GM21528 (cell line): ENCODE measurements at regions not wholly inside any gene's neighbourhood (a gene's known extent, or its start where the extent isn't known, plus 50 kb on each side); places are given as distances from the start of the nearest gene placed in this dataset.

Experiments used
- ATAC-seq: cut with Tn5 transposase; IDR thresholded peaks from one replicate; pipeline ENCODE4 v1.9.1; 2021; ENCODE audit warnings: mild to moderate bottlenecking, moderate library complexity; ENCODE audit not compliant: unreplicated experiment, low FRiP score

DNA sequence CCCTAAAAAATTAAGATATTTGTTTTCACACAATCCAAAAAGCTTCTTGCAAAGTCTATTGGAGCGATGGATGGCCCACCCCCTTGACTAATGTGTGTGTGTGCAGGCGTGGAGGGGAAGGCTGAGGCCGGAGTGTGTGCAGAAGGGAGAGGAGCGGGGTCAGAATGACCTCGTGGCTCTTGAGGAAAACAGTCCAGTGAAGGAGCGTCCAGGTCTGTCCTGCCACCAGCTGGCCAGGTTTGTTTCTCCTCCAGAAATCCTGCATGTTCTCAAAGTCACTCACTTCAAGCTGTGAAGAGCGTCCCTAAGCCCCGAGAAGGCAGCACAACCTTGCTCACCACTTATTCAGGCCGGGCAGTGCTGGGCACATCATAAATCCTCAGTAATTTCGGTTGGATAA lies 69.5 kb upstream of the SSX2IP start:
- ATAC-seq: no peak

DNA sequence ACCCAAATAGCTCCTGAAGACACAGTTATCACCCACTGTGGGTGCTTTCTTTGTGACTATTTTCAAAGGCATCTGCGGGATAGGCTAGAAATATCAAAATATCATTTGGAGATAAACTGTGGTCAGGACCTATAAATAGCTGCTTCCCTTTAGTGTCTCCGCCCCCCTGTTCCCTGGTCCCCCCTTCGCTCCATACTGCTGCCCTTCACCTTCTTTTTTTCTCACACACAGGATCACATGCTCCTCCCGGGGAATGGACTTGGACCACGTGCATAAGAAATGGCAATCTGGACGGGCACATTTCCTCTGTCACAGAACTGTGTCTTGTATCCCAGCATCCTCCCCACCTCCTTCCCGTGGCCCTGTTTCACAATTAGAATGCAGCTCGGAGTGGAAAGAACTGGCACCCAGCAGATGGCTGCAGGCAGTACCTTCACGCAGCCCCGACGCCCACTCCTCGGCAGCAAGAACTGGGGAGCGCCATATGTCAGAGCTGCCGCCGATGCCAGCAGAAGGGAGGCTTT lies 68.8 kb upstream of the SSX2IP start:
- ATAC-seq: no peak

DNA sequence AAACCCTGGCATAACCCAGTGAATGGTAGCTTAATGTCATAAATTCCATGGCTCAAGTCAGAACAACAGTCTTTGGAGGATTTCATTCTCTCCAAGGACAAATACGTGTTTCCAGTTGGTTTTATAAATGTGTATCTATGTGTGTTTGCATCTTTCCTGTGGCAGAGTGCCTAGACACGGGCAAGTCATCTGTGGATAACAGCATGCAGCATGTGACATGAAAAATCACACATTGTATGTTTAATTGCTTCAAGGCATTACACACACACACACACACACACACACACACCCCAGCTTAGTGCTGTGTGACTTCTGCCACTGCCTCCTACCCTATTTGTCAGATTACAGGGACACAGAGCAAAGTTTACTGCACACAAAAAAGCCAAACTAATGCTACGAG lies 68.2 kb upstream of the SSX2IP start:
- ATAC-seq: no peak

DNA sequence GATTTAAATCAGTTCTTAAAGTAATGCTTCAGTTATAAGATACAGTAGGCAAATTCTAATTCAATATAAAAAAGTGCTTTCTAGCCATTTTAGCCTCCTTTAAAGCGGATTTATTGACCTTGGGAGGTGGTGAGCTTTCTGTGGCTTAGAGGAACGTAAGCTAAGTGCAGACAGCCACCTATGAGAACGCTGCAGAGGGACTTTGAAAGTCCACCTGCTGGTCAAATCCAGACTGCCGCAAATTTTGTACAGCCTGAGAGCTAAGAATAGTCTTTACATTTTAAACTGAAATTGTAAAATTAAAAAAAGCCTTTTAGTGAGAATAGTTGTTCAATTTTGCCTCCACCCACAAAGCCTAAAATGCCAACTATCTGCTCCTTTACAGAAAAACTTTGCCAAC lies 67.0 kb upstream of the SSX2IP start:
- ATAC-seq: no peak

DNA sequence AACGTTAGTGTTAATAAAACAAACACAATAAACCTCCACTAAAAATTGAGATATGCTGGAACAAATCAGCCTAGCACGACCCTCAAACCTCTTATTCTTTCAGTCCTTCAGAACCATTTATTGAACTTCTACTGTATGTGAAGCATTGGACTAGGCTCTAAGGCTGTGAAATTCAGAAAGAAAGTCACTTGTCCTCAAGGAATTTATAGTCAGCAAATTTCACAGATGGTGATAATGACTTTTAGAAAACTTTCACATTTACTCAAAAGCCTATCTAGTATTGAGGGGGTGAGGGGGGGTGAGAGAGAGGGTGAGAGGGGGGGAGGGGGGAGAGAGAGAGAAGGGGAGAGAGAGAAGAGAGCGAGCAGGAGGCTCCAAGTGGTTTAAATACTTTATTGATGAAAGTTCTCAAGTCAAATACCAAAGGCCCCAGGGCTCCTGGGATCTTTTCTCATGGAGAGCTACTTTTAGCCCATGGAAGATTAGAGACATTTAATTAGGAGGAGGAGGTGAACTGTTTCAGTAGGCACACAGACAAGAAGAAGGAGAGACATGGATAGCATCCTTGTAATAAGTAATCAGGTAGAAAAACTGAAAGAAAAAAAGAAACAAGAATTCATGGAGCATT lies 66.3 kb upstream of the SSX2IP start:
- ATAC-seq: no peak

DNA sequence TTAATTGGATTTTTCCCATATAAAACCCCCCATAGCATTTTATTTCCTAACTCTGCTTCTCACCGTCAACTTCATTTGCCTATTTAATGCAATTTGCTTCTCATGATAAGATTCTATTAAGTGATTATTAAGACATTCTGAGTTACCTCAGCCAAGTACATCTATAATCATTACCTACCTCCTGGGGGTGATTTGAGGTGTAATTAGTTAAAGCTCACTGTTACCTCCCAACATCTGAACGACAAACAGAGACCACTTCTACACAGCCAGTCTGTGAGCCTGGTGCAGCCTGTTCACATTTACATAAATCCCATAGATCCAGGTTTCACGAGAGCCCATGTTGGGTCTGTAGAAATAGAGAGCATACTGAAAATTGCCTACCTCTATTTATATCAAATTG lies 65.7 kb upstream of the SSX2IP start:
- no peak for ATAC-seq

DNA sequence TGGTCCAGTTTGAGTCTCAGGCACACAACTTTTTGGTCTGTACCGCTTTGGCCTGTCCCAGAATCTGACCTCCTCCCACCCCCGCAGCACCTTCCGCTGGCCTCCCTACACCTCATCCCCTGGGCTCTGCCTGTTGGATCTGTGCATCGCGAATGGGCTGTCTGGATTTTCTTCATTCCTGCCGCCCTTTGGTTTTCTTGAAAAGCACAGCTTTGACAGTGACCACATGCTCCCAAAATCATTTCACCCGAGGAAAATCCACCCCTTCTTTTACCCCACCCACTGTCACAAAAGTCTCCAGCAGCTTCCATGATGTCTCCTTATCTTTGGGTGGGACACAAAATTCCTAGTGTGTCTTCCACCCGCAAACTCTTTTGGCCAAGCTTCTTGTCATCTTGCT lies 65.0 kb upstream of the SSX2IP start:
- no peak for ATAC-seq

DNA sequence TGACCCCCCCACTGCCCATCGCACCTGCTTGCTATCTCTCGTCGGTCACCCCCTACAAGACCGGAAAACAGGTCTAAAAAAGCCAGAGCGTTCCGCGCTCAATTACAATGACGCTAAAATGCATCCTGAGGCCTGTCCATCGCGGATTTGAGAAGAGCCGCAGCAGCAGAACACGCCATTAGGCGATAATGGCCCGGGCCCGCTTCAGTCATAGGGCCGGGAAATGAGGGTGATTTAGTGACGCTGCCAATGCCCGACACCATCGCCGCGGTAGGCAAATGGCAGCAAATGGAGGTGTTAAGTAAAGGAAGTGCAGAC lies 64.1 kb upstream of the SSX2IP start:
- no peak for ATAC-seq

DNA sequence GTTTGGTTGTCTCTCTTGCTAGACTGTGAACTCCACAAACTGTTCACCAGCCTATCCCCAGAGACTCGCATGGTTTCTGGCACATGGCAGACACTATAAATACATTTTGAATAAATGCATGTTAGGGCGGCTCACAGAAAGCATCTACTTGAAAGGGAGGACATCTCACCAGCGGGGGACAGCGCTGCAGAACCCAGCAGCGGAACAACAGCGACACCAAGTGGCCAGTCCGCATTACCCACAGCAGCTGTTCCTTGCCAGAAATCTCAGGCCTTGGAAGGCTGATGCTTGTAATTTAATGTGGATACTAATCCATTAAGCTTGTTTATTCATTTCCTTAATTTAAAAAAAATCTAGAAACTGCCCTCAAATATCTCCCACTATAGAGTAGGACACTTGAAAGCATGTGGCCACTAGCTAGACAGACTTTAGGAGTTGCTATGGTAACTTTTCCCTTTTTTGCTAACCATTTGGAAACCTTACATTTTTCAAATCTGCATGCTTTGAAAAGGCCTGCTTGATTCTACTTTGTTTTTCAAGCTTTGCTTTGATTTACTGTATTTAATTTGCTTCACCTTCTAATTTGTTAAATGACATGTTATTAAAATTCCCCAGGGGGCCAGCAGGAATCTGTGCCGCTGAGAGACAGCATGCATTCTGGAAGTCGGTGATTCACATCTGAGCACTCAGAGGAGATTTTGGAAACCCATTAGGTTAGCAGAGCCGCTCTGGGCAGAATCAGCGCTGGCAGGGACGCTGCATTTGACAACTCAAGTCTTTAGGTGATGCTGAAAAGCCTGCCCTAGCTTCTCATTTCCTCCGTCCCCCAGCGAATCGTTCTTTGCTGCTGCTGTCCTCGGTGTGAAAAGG lies 63.5 kb upstream of the SSX2IP start:
- ATAC-seq: peak; percentile 63

DNA sequence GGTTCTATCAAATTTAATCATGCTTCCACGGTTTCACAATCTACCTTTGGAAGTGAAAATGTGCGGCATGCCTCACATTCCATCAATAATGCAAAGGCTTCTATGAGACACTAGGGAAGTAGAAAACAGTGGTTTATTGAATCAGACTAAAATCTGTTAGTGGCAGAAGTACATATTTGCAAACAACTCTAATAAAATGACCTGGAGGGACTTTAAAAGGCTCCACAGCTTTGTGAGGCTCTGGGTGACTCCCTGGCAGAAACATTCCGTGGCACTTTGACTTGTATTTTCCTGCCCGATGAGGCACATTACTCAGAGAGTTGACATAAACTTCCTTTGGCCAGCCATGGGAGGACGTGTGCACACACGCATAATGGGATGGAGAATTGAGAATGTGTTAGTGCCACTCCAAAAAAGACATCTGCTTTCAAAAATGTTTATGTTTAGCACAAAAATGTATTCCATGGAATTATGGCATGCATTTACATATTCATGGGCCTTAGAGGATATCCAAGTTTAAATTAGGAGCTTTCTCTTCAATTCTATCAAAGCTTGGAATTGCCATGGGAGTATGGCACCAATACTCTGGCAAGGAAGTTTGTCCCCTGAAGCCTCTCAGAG lies 60.0 kb upstream of the SSX2IP start:
- ATAC-seq: no peak

DNA sequence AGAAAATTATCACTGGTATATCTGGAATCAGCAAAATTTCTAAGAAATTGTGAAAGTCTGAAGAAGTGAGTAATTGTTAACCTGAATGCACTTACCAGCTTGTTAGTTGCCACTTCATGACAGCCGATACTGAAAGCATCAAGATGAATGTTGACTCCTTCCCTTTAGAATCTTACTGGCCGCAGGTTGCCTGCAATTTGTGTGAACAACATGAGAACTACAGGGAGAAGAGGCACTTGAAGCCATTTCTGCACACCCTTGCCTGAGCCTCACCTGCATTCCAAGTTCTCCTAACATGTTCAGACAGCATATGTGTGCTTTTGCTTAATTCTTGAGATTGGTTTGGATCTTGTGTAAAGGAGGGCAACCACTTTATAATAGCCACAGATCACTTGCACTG lies 59.2 kb upstream of the SSX2IP start:
- ATAC-seq: no peak

DNA sequence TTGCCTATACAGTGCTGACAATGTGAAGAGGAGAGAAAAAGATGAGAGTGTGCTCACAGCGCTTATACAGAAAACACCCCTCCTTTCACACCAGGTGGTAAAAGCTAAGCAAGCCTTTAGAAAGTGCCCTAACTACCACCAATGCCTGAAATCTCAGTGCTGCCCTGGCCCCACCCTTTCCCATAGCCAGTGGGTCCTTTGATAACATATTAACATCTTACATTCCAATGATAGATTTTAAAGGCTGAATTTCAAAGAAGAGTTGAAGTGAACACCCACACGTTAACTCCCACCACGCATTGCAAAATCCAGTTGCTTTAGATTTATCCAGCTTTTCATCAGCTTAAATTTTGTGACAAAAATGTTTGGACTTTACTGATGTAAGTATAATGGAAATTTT lies 58.1 kb upstream of the SSX2IP start:
- no peak for ATAC-seq

DNA sequence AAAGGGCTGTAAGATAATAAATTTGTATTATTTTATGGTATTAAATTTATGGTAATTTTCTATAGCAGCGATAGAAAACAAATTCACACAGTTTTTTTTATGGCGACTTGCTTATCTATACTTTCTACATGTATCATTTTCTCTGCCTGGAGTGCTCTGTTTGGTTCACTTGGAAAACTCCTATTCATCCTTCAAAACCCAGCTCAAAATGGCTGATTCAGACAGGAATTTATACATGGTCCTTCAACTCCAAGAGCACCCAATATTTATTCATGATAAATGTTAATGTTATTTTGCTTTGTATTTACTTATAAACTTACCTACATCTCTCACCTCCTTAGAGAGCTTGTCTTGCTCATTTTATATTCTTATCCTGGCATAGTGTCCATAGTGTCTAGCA lies 55.6 kb upstream of the SSX2IP start:
- ATAC-seq: no peak

DNA sequence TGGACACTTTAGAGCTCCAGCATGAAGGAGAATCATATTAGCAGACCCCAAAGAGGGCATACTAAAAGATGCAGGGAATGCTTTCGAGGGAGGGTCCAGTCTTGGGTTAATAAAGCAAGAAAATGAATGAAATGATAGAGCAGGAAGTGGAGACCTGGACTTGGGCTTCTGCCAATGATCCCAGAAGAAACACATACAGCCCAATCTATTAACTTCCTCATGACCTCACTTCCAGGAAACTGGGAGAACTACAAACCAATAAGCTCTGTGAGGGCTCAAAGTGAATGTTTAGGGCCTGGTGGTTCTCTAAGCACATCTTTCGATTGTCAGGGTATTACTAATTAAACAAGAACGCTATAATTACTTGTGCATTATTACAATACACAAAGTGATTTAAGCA lies 53.6 kb upstream of the SSX2IP start:
- no peak for ATAC-seq

DNA sequence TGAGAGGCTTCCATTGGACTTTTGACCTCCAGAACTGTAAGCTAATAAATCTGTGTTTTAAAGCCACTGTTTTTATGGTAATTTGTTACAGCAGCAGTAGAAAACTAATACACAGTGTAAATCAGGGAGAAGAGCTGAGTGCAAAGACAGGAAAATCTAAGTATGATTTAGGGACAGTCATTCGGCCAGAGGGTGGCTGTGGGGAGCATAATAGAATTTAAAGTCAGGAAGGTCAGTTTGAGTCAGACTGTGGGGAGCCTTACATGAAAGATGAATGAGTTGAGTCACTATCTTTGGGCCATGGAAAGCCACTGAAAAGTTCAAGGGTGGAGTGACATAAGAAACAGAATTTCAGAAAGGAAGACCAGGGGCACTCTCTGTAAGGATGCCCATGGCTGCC lies 52.4 kb upstream of the SSX2IP start:
- ATAC-seq: no peak

DNA sequence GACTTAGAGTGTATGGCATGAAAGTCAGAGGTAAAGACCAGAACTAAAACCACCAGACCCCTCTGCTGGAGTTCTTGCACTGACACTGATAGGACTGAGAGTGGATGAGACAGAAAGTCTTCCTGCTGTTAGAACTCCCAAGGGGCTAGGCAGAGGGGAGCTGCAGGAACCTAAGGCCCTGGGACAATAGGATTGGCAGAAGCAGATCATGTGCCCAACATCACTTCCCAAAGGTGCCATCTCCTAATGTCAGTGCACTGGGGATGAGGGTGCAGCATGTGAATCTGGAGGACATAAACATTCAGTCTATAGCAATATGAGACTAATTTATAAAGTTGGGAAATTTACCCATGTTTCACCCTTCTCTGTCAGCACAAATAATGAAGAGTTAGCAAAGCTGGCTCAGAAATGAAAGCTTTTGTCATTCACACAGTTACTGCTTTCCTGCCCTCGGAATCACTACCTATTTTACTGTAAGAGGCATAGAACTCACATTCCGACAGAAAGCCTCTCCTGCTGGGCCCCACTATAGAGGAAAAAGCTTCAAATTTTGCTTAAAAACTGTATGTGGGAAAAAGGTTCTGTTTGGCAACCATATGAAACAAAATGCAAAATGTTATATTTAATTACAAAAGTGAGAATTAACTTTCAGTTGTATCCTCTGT lies 49.9 kb upstream of the SSX2IP start:
- no peak for ATAC-seq
